GM12892 (cell line): ENCODE measurements at regions not wholly inside any gene's neighbourhood (a gene's known extent, or its start where the extent isn't known, plus 50 kb on each side); places are given as distances from the start of the nearest gene placed in this dataset.
"Not testable (repeated sequence)": the region's sequence is repeated elsewhere in the genome, so short reads cannot be mapped to it uniquely, and the experiment has no call there.

Experiments
- DNase-seq: peaks from one replicate; pipeline ENCODE4 v3.0.0; 2011; ENCODE audit not compliant: insufficient read length
- FAIRE-seq: peaks from 2 replicates; lab custom pipeline; 2011; peaks lifted over from hg19 to GRCh38; lab: Jason Lieb, UNC
- POLR2A ChIP-seq: IDR thresholded peaks from 2 replicates; pipeline ENCODE4 v1.6.1; 2011; ENCODE audit warnings: low read depth, low read length, control low read depth
- POLR2AphosphoS5 ChIP-seq: IDR thresholded peaks from 2 replicates; pipeline ENCODE4 v1.6.1; 2011; ENCODE audit warnings: low read depth, low read length, control low read depth
- TAF1 ChIP-seq: IDR thresholded peaks from 2 replicates; pipeline ENCODE4 v1.6.1; 2011; ENCODE audit warnings: low read depth, mild to moderate bottlenecking, control low read depth, low read length, borderline replicate concordance

DNA sequence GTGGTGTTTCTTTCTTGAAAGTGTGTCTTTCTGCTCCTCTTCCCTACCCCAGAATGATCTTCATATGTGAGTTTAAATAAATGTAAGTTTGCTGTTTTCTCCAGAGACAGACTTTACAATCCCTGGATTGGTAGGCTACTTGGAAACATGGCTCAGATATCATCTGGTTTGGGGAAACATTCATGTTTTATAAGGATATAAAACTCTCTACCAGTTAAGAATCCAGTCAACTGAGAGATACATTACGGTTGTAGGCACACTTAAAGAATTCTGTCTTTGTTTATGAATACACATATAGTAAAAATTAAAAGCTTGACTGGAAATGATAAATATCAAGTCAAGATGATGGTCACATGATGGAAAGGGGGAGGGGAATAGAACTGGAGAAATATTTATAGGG is 739.3 kb downstream of the SLC4A3 start:
- TF ChIP-seq POLR2A = no peak
- TF ChIP-seq TAF1 = no peak
- DNase-seq (no peak), FAIRE-seq (no peak)

DNA sequence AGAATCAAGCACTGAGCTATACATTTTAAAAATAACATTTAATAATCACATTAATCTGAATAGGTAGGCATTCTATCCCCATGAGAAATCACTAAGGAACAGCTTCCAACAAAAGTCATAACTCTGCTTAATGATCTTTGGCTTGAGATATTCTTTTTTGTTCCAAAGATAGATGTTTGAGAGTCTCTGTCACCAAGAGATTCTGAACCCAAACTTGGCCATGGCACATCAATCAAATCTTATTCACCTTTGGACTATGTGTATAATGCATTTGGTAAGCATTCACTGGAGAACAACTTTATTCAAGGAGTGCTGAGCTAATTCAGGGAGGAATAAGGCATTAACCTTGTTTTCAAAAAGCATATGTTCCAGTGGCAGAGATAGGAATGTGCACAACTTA is 743.3 kb downstream of the SLC4A3 start:
- FAIRE-seq (no peak), DNase-seq (no peak)
- no peak for TF ChIP-seq TAF1
- no peak for TF ChIP-seq POLR2AphosphoS5
- TF ChIP-seq POLR2A = no peak

DNA sequence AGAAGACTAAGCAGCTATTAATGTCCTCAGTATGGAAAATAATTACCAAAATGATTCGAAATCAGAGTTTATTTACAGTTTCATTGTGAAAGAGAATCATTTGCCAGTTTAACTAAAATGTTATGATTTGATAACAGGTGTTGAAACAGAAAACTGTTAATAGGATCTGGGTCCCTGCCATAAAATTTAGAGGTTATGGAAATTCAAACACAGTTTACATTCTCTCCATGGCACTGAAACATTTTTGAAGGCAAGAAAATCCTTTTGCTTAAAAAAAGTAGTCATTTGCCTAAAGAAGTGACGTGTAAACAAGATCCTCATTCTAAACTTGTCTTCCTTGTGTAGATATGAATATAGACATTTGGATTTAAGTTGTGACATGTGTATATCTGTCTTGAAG is 743.8 kb downstream of the SLC4A3 start:
- TF ChIP-seq POLR2AphosphoS5 (no peak), TAF1 (no peak), POLR2A (no peak)
- no peak for FAIRE-seq
- no peak for DNase-seq

DNA sequence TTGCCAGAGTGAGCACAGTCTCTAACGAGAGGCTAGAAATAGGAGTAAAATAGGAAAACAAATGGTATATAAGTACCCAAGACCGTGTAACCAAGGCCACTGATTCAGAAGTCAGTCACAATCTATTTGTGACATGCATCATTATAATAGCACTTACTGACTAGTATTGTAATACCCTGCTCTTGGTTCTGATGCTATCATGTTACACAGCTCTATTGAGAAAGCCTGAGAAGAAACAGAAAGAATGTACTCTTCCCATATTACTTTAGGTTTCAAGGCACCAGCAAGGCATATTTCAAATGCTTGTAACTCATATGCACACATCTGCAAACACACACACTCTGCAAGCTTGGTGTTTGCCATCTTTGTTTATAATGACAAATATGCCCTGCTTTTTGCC is 746.4 kb downstream of the SLC4A3 start:
- DNase-seq = no peak
- no peak for FAIRE-seq
- TF ChIP-seq POLR2AphosphoS5 (no peak), POLR2A (no peak), TAF1 (no peak)

DNA sequence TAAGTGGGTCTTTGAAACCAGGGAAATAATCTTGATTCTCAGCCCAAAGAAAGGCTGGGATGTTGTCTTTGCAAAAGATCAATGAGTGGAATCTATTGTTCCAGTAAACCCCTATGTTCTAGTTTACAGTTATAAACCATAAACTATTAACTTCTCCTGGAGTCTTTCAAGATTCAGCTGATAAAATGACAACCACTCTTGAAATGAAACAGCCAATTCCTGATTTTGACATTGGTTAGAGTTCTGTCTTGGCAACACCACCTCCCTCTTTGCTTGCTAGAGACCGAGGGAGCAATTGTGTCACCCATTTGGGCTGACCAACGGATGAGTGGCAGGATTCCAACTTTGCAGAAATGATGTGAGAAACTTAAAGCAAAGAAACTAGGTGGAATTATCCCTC is 746.9 kb downstream of the SLC4A3 start:
- no peak for DNase-seq
- TF ChIP-seq POLR2AphosphoS5 (no peak), TAF1 (no peak)
- FAIRE-seq = no peak

DNA sequence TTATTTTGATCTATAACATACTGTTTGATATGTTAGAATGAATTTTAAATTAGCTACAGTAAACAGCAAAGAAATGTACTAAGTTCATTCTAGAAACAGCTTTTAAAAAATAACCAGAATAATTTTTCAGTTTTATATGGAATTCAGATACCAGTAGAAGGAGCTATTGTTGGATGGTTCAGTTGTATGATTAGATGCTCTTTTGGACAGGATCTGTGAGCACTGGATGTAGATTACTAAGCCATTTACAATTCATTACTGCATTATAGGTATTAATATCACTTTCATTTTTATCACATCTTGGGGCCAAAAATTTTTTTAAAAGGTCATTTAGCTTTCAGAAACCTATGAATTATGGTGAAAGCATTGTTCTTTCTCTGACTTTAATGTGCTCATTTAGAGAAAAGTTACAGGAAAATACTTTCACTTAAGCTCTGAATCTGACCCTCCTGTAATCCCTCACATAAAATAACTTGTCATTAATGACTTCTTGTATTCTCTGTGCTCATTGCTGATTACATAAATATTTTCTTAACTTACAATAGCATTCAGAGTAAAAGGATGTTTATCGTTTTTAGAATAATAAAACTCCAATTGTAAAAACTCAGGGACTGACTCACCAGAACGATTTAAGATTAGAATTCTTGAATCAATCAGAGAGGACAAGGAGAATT is 750.2 kb downstream of the SLC4A3 start:
- TF ChIP-seq TAF1 (no peak), POLR2A (no peak), POLR2AphosphoS5 (no peak)
- FAIRE-seq (no peak), DNase-seq (no peak)

DNA sequence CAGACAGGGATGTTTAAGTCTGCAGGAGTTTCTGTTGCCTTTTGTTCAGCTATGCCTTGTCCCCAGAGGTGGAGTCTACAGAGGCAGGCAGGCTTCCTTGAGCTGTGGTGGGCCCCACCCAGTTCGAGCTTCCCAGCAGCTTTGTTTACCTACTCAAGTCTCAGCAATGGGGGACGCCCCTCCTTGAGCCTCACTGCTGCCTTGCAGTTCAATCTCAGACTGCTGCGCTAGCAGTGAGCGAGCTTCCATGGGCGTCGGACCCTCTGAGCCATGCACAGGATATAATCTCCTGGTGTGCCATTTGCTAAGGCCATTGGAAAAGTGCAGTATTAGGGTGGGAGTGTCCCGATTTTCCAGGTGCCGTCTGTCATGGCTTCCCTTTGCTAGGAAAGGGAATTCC is 760.3 kb downstream of the SLC4A3 start:
- not testable (repeated sequence) for DNase-seq, FAIRE-seq

DNA sequence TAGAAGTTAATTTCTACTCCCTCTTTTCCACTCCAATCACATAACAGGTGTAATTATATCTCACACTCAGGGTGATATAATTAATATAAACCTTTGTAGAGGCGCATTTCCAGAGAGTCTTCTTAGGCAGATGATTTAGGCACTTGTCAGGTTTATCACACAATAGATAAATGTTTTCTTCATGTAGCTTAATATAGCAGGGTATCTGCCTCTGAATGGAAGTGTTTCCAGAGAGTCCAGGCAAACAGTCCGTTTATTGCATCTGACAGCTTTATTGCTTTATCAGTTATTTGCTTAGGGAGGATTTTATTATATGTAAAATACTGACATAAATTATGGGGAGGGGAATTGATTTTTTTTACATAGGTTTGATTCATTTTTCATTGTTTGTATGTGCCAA is 766.3 kb downstream of the SLC4A3 start:
- DNase-seq = no peak
- FAIRE-seq = no peak
- TF ChIP-seq TAF1 (no peak), POLR2A (no peak), POLR2AphosphoS5 (no peak)

DNA sequence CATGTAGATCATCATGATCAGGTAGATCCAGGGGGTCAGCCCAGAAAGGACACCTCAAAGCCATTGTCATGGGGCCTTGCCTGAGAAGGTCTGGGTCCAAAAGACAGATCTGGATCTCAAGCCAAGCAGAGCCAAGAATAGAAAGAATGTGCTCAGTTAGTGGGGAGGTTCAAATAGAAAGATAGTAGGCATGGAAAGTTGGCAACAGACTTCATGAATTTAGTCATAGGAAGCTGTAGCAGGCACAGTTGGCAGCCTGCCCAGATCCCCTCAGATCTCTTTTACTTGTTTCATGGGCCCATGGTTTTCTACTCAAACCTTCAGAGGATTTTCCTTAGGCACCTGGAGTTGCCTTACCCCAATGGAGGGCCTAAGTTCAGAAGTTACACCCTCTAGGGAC is 767.0 kb downstream of the SLC4A3 start:
- no peak for FAIRE-seq
- no peak for TF ChIP-seq TAF1
- TF ChIP-seq POLR2A = no peak
- TF ChIP-seq POLR2AphosphoS5 = no peak
- DNase-seq = no peak

DNA sequence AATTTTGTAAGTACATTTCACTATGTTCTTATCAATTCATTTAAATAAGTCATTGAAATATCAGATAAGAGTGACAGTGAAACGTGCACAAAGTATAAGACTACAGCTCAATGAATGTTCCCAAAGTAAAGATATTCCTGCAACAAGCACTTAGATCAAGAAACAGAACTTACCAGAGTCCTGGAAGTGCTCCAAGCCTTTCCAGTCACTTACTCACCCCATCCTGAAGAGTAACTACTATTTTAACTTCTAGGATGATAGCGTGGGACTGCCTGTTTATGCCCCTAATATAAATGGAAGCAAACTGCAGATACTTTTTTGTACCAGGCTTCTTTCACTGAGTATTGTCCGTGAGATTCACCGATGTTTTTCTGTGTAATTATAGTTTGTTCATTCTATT is 768.9 kb downstream of the SLC4A3 start:
- no peak for FAIRE-seq
- DNase-seq = no peak

DNA sequence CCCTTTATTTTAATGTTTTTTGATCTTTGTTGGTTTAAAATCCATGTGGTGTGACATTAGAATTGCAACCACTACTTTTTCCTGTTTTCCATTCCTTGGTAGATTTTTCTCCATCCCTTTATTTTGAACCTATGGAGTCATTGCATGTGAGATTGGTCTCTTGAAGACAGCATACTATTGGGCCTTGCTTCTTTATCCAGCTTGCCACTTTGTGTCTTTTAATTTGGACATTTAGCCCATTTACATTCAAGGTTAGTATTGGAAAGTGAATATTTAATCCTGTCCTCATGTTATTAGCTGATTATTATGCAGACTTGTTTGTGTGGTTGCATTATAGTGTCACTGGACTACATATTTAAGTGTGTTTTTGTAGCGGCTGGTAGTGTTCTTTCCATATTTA is 782.9 kb downstream of the SLC4A3 start:
- TF ChIP-seq TAF1 (no peak), POLR2A (no peak), POLR2AphosphoS5 (no peak)
- no peak for FAIRE-seq
- DNase-seq = no peak

More for the DNA sequence above, 768.9 kb downstream of the SLC4A3 start:
- TF ChIP-seq POLR2AphosphoS5 (no peak), POLR2A (no peak), TAF1 (no peak)

DNA sequence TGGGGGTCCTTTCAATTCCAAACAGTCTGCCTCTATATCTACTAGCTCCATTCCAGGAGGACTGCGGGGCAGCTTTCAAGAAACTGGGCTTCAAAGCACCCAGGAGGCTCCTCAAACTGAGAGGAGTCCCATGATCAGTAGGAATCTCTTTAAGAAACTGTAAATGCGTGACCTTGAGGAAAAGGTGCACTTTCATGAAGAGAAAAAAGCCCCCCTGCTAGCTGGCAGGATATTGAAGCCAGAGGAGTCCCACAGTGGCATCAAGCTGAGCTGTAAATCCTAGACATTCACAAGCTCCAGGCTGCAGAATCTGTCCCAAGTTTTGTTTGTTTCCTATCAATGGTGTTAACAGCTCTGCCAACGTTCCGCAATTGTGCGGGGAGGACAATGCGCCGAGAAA is 790.1 kb downstream of the SLC4A3 start:
- TF ChIP-seq POLR2AphosphoS5 (no peak), TAF1 (no peak), POLR2A (no peak)
- FAIRE-seq = no peak

DNA sequence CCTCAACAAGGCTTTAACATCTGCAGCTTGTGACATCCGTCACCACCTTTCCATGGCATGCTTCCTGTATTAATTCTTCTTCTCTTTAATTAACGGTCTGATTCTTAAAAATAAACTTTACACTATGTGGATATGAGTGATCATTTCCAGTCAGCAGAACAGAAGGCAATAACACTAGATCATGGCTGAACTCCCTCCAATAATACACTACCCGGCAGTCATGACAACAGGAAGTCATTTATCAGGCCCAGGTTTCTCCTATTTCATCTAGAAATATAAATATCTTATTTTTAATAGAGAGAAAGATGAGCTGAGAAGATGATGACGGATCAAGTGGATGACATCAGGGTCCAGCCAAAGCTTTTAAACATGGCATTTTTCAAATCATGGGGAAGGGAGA is 792.2 kb downstream of the SLC4A3 start:
- FAIRE-seq = no peak
- no peak for DNase-seq
- TF ChIP-seq POLR2A (no peak), POLR2AphosphoS5 (no peak), TAF1 (no peak)

More for the DNA sequence above, 790.1 kb downstream of the SLC4A3 start:
- DNase-seq = no peak

DNA sequence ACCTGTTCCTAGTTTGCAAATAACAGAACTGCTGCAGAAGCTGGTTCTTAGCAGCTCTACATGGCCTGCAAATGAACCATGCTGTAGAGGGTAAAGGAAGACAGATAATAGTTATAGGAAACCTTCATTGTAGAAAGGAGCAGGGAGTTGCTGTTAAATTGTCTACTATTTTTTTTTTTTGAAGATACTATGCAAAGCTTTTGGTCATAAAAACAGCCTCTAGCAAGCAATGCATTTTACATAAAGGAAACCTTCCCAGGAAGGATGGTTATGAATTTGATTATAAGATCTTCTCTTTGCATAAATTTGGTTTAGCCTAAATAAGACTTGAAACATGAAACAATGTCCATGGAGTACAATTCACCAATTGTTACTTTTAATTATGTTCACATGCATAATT is 793.4 kb downstream of the SLC4A3 start:
- no peak for FAIRE-seq
- TF ChIP-seq POLR2A = no peak
- no peak for TF ChIP-seq TAF1
- no peak for TF ChIP-seq POLR2AphosphoS5

More for the DNA sequence above, 793.4 kb downstream of the SLC4A3 start:
- no peak for DNase-seq
